ENCODE measurements at regions not wholly inside any gene's neighbourhood (a gene's known extent, or its start where the extent isn't known, plus 50 kb on each side); places are given as distances from the start of the nearest gene placed in this dataset.

- TF ChIP-seq HCFC1 (IDR thresholded peaks at IDR 0.05; ENCODE audit: low read length): no peak
- no peak for TF ChIP-seq ZNF274 (IDR thresholded peaks at IDR 0.05; ENCODE audit: insufficient read depth, insufficient read length)
- no peak for TF ChIP-seq CTCF (IDR thresholded peaks at IDR 0.05 in 2 of 3, conservative IDR thresholded peaks at IDR 0.05 in 1 of 3; ENCODE audit: control insufficient read depth in 2 of 3, extremely low read depth in 1 of 3, insufficient read depth in 1 of 3, low read depth in 3 of 3, low read length in 3 of 3)
- no peak for TF ChIP-seq MEF2A (IDR thresholded peaks at IDR 0.05; ENCODE audit: insufficient read depth, low read depth, low read length)
- no peak for TF ChIP-seq ELK1 (IDR thresholded peaks at IDR 0.05; ENCODE audit: low read depth, low read length)
- no peak for TF ChIP-seq PRDM15 (CRISPR knock-in tag; IDR thresholded peaks at IDR 0.05)
- no peak for TF ChIP-seq ZZZ3 (IDR thresholded peaks at IDR 0.05; ENCODE audit: control insufficient read depth, insufficient read length, low read depth)
Observed at GRCh38 chr4:177680308-177680707, 238.1 kb upstream of the AGA start.

All from GM12878 (cell line).